IMR-90 (cell line): ENCODE measurements at regions not wholly inside any gene's neighbourhood (a gene's known extent, or its start where the extent isn't known, plus 50 kb on each side); places are given as distances from the start of the nearest gene placed in this dataset.

Source experiments
- ATAC-seq: fragments of 200-7000 bp; cut with Tn5 transposase; 2 replicates; pipeline ENCODE4 v1.9.1; 2020; ENCODE audit warnings: low read depth, mild to moderate bottlenecking, moderate library complexity
- BruUV-seq: library from RNA; stranded (reverse); fragments of 400-500 nt; replicated peaks from 2 replicates; lab custom pipeline; 2021; lab: Mats Ljungman, UMichigan
- CTCF ChIA-PET: fragments of 300-600 bp; formaldehyde crosslinking; extraction: SDS; loops from one replicate; lab custom pipeline; 2021; ENCODE audit warnings: antibody characterized with exemption; lab: Yijun Ruan, JAX
- POLR2A ChIA-PET: fragments of 300-600 bp; sonication (Branson Sonifier 250); formaldehyde crosslinking; loops from one replicate; lab custom pipeline; 2022; ENCODE audit warnings: antibody characterized with exemption; ENCODE audit not compliant: unreplicated experiment; lab: Charles Lee
- DNase-seq: peaks from one replicate; pipeline ENCODE4 v3.0.0; 2013
- H2AFZ ChIP-seq: replicated peaks from 2 replicates; pipeline ENCODE3; 2013; ENCODE audit warnings: low read length, mild to moderate bottlenecking; ENCODE audit not compliant: poor library complexity
- H2AK5ac ChIP-seq: 2 replicates; pipeline ENCODE4 v1.6.1; 2013; ENCODE audit warnings: low read depth, low read length, inconsistent platforms
- H2AK9ac ChIP-seq: replicated peaks from 2 replicates; pipeline ENCODE3; 2013; ENCODE audit warnings: mild to moderate bottlenecking, low read depth, low read length, moderate library complexity; ENCODE audit not compliant: poor library complexity
- H2BK120ac ChIP-seq: 2 replicates; pipeline ENCODE4 v1.6.1; 2013; ENCODE audit warnings: low read depth, low read length, inconsistent platforms
- H2BK15ac ChIP-seq: 3 replicates; pipeline ENCODE4 v1.6.1; 2013; ENCODE audit warnings: low read depth, low read length, inconsistent platforms
- H2BK20ac ChIP-seq: 2 replicates; pipeline ENCODE4 v1.6.1; 2013; ENCODE audit warnings: low read depth, mild to moderate bottlenecking, inconsistent platforms, low read length, moderate library complexity
- H2BK5ac ChIP-seq: 2 replicates; pipeline ENCODE4 v1.6.1; 2013; ENCODE audit warnings: mild to moderate bottlenecking, low read depth, low read length, inconsistent platforms; ENCODE audit not compliant: poor library complexity, severe bottlenecking
- H3K14ac ChIP-seq: replicated peaks from 2 replicates; pipeline ENCODE4 v1.6.1; 2013; ENCODE audit warnings: low read depth, low read length, inconsistent platforms
- H3K18ac ChIP-seq: 2 replicates; pipeline ENCODE4 v1.6.1; 2013; ENCODE audit warnings: low read depth, low read length, control low read depth
- H3K23ac ChIP-seq: 2 replicates; pipeline ENCODE4 v1.6.1; 2013; ENCODE audit warnings: low read depth, low read length, inconsistent platforms
- H3K27ac ChIP-seq: 2 replicates; pipeline ENCODE4 v1.5.1; 2013; ENCODE audit warnings: mild to moderate bottlenecking, control low read depth, low read length; ENCODE audit not compliant: insufficient read depth
- H3K27me3 ChIP-seq: 2 replicates; pipeline ENCODE4 v1.6.1; 2013; ENCODE audit warnings: low read length; ENCODE audit not compliant: control insufficient read depth, insufficient read depth
- H3K36me3 ChIP-seq: 2 replicates; pipeline ENCODE4 v1.6.1; 2013; ENCODE audit warnings: low read length, mixed read lengths; ENCODE audit not compliant: control insufficient read depth, insufficient read depth
- H3K4ac ChIP-seq: 2 replicates; pipeline ENCODE4 v1.6.1; 2013; ENCODE audit warnings: low read depth, low read length, inconsistent platforms
- H3K4me1 ChIP-seq: 2 replicates; pipeline ENCODE4 v1.6.1; 2013; ENCODE audit warnings: low read length, mixed read lengths; ENCODE audit not compliant: control insufficient read depth, insufficient read depth
- H3K4me2 ChIP-seq: 2 replicates; pipeline ENCODE4 v1.6.1; 2013; ENCODE audit warnings: low read depth, mild to moderate bottlenecking, control low read depth, low read length, moderate library complexity
- H3K4me3 ChIP-seq: 2 replicates; pipeline ENCODE4 v1.5.1; 2013; ENCODE audit warnings: low read depth, mild to moderate bottlenecking, control low read depth, low read length, moderate library complexity; ENCODE audit not compliant: insufficient read depth
- H3K56ac ChIP-seq: 2 replicates; pipeline ENCODE4 v1.6.1; 2013; ENCODE audit warnings: low read length, inconsistent platforms; ENCODE audit not compliant: insufficient read depth; ENCODE audit errors: extremely low read depth
- H3K79me1 ChIP-seq, 2 experiments: 2 replicates each; pipeline ENCODE4 v1.6.1; 2013; ENCODE audit warnings: low read length in 2 of 2, inconsistent platforms in 1 of 2, low read depth in 1 of 2
- H3K9ac ChIP-seq: 2 replicates; pipeline ENCODE4 v1.6.1; 2013; ENCODE audit warnings: low read depth, low read length, control low read depth
- H3K9me1 ChIP-seq: 2 replicates; pipeline ENCODE4 v1.6.1; 2013; ENCODE audit warnings: low read length, inconsistent platforms; ENCODE audit not compliant: insufficient read depth
- H3K9me3 ChIP-seq: 2 replicates; pipeline ENCODE4 v1.6.1; 2013; ENCODE audit warnings: low read length; ENCODE audit not compliant: control insufficient read depth, insufficient read depth
- H4K20me1 ChIP-seq: 2 replicates; pipeline ENCODE4 v1.6.1; 2013; ENCODE audit warnings: low read length, inconsistent platforms; ENCODE audit not compliant: insufficient read depth
- H4K5ac ChIP-seq: 2 replicates; pipeline ENCODE4 v1.6.1; 2013; ENCODE audit warnings: mild to moderate bottlenecking, low read depth, low read length, control low read depth
- H4K8ac ChIP-seq, 2 experiments: 2 replicates each; pipeline ENCODE4 v1.6.1; 2013; ENCODE audit warnings: low read depth in 2 of 2, low read length in 2 of 2, control low read depth in 1 of 2, inconsistent platforms in 1 of 2
- H4K91ac ChIP-seq: 2 replicates; pipeline ENCODE4 v1.6.1; 2013; ENCODE audit warnings: low read depth, low read length, inconsistent platforms; ENCODE audit not compliant: insufficient read depth
- POLR2A ChIP-seq: IDR thresholded peaks from 2 replicates; pipeline ENCODE4 v1.6.1; 2012; ENCODE audit warnings: mild to moderate bottlenecking, low read depth, low read length
- RFX5 ChIP-seq: IDR thresholded peaks from 2 replicates; pipeline ENCODE4 v1.8.0; 2012; ENCODE audit warnings: low read depth, mild to moderate bottlenecking, low read length, moderate library complexity
- WGBS, 2 experiments: methylation state at CpG; one replicate each; pipeline versions ENCODE4 v1.1.5 to v1.1.7; 2013; ENCODE audit warnings: missing lambda C conversion rate in 2 of 2; ENCODE audit not compliant: insufficient read length in 1 of 2; ENCODE audit errors: extremely low coverage in 2 of 2; 5-methylcytosine and 5-hydroxymethylcytosine counted together
- dilution Hi-C: fragments of 300-500 bp; cut with HindIII; formaldehyde crosslinking; loops from one replicate; pipeline ENCODE4 v1.14.3; 2018; ENCODE audit warnings: low sequenced_read_pairs; ENCODE audit not compliant: unreplicated experiment
- in situ Hi-C: fragments of 300-500 bp; cut with MboI; formaldehyde crosslinking; loops from 3 replicates; pipeline ENCODE4 v1.14.3; 2019; ENCODE audit warnings: low sequenced_read_pairs, inconsistent platforms, mixed read lengths
- intact Hi-C: fragments of 100-400 bp; cut with micrococcal nuclease; formaldehyde crosslinking; loops from 2 replicates; pipeline ENCODE4 v1.10.0; 2022

GRCh38 chr20:12715991-12716680 is 292.6 kb upstream of the SPTLC3 start:
- POLR2A ChIA-PET, result no interaction called here
- in situ Hi-C loops (no loop called here), dilution Hi-C loops (no loop called here), intact Hi-C loops (no loop called here)
- H4K91ac ChIP-seq, result no peak overlapping the region
- no peak overlapping the region for H3K23ac ChIP-seq
- no peaks in the 10 kb centered on the region for H3K36me3 ChIP-seq
- H3K4me3 ChIP-seq, result no peak overlapping the region
- H3K4ac ChIP-seq, result no peak overlapping the region
- no peak overlapping the region for H3K18ac ChIP-seq
- H4K8ac ChIP-seq, result no peak overlapping the region
- no peak overlapping the region for H2BK20ac ChIP-seq
- WGBS, 2 experiments, result 55% methylated on average over 1 of the region's 3 CpGs; no CpG with 5 or more reads in 1 of the 2 experiments
- H3K79me1 ChIP-seq, result no peaks in the 10 kb centered on the region
- H2BK15ac ChIP-seq, result no peak overlapping the region
- no peak overlapping the region for H3K4me2 ChIP-seq
- H3K9me3 ChIP-seq, result peaks cover 16% of the 10 kb centered on the region
- no peak overlapping the region for H4K5ac ChIP-seq
- H3K27ac ChIP-seq, result no peak overlapping the region
- H3K4me1 ChIP-seq, result no peaks in the 10 kb centered on the region
- no peaks in the 10 kb centered on the region for H3K9me1 ChIP-seq
- H3K56ac ChIP-seq, result no peak overlapping the region
- H3K27me3 ChIP-seq, result no peaks in the 10 kb centered on the region
- no TSS peak for BruUV-seq
- CTCF ChIA-PET, result no interaction called here
- H2AK9ac ChIP-seq, result no peak overlapping the region
- no peak for DNase-seq
- H4K20me1 ChIP-seq, result no peaks in the 10 kb centered on the region
- H2AK5ac ChIP-seq, result no peak overlapping the region
- H3K14ac ChIP-seq, result no peak overlapping the region
- no peak for ATAC-seq
- H2BK120ac ChIP-seq, result no peak overlapping the region
- H2BK5ac ChIP-seq, result no peak overlapping the region
- no peak overlapping the region for H2AFZ ChIP-seq
- no peak overlapping the region for H3K9ac ChIP-seq
- TF ChIP-seq RFX5 (no peak), POLR2A (no peak)
